Large intestine (tissue), 3 donors: ENCODE measurements at regions not wholly inside any gene's neighbourhood (a gene's known extent, or its start where the extent isn't known, plus 50 kb on each side); places are given as distances from the start of the nearest gene placed in this dataset.
"Not testable (repeated sequence)": the region's sequence is repeated elsewhere in the genome, so short reads cannot be mapped to it uniquely, and the experiment has no call there.

Experiments
- DNase-seq, 2 donors: peaks; one replicate each; pipeline versions ENCODE4 v3.0.0 to v3.0.0-alpha.2; 2013
- H3K27ac ChIP-seq: one replicate; pipeline ENCODE4 v1.5.1; 2013; ENCODE audit warnings: low read length
- H3K27me3 ChIP-seq: 2 replicates; pipeline ENCODE4 v1.6.1; 2013; ENCODE audit warnings: low read length; ENCODE audit not compliant: control insufficient read depth, insufficient read depth
- H3K36me3 ChIP-seq: 2 replicates; pipeline ENCODE4 v1.6.1; 2013; ENCODE audit warnings: low read length; ENCODE audit not compliant: control insufficient read depth, insufficient read depth
- H3K4me1 ChIP-seq: one replicate; pipeline ENCODE4 v1.6.1; 2013; ENCODE audit warnings: low read length; ENCODE audit not compliant: control insufficient read depth, insufficient read depth
- H3K4me3 ChIP-seq: one replicate; pipeline ENCODE4 v1.5.1; 2013; ENCODE audit warnings: low read length
- H3K9me3 ChIP-seq: one replicate; pipeline ENCODE4 v1.6.1; 2013; ENCODE audit warnings: mild to moderate bottlenecking, low read depth, low read length, moderate library complexity; ENCODE audit not compliant: control insufficient read depth
- WGBS: methylation state at CpG from one replicate; pipeline ENCODE4 v1.1.5; 2013; ENCODE audit warnings: low lambda C conversion rate; ENCODE audit not compliant: insufficient coverage; 5-methylcytosine and 5-hydroxymethylcytosine counted together

DNA sequence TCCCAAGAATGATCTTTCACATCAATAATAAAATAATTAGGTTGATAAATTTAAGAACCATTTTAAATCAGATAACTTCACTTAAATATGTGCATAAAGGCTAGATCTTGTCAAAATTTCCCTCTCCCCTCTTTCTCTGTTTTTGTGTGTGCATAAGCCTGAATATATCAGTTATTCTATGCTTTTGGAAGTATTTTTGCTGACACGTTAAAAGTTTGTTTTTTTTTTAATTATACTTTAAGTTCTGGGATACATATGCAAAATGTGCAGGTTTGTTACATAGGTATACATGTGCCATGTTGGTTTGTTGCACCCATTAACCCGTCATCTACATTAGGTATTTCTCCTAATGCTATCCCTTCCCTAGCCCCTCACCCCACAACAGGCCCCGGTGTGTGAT is 391.2 kb downstream of the UTRN start:
- H3K36me3 ChIP-seq, DNase-seq, H3K27me3 ChIP-seq, H3K4me3 ChIP-seq, H3K27ac ChIP-seq, H3K4me1 ChIP-seq: not testable (repeated sequence)
- H3K9me3 ChIP-seq, result peaks cover 26% of the 10 kb centered on the region
- WGBS, result 100% methylated on average over 1 of the region's 3 CpGs

DNA sequence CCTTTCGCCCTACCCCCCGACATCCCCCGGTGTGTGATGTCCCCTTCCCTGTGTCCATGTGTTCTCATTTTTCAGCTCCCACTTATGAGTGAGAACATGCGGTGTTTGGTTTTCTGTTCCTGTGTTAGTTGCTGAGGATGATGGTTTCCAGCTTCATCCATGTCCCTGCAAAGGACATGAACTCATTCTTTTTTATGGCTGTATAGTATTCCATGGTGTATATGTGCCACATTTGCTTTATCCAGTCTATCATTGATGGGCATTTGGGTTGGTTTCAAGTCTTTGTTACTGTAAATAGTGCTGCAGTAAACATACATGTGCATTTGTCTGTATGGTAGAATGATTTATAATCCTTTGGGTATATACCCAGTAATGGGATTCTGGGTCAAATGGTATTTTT is 392.1 kb downstream of the UTRN start:
- WGBS, result no CpG with 5 or more reads among the region's 4 CpGs
- peaks cover 21% of the 10 kb centered on the region for H3K9me3 ChIP-seq
- not testable (repeated sequence) for DNase-seq, H3K36me3 ChIP-seq, H3K4me1 ChIP-seq, H3K4me3 ChIP-seq, H3K27me3 ChIP-seq, H3K27ac ChIP-seq

- no peak for DNase-seq
These were observed 393.7 kb downstream of the UTRN start for GRCh38 chr6:144678844-144679243.

GRCh38 chr6:144681334-144681733 is 396.2 kb downstream of the UTRN start:
- Histone ChIP-seq H3K4me3 (no peak overlapping the region), H3K36me3 (peaks cover 6% of the 10 kb centered on the region), H3K9me3 (peaks cover 4% of the 10 kb centered on the region), H3K27ac (no peak overlapping the region), H3K4me1 (no peaks in the 10 kb centered on the region), H3K27me3 (no peaks in the 10 kb centered on the region)
- DNase-seq, result no peak
- WGBS, result 91% methylated on average over 3 of the region's 3 CpGs

More at GRCh38 chr6:144678844-144679243, 393.7 kb downstream of the UTRN start:
- Histone ChIP-seq H3K27ac (no peak overlapping the region), H3K4me3 (no peak overlapping the region), H3K36me3 (peaks cover 6% of the 10 kb centered on the region), H3K4me1 (no peaks in the 10 kb centered on the region), H3K27me3 (no peaks in the 10 kb centered on the region), H3K9me3 (peaks cover 11% of the 10 kb centered on the region)
- no CpG with 5 or more reads among the region's 1 CpG for WGBS

GRCh38 chr6:144683216-144684070 is 398.3 kb downstream of the UTRN start:
- Histone ChIP-seq H3K36me3 (peaks cover 6% of the 10 kb centered on the region), H3K4me1 (no peaks in the 10 kb centered on the region), H3K27ac (no peak overlapping the region), H3K27me3 (no peaks in the 10 kb centered on the region), H3K9me3 (peaks cover 9% of the 10 kb centered on the region), H3K4me3 (no peak overlapping the region)
- 100% methylated on average over 2 of the region's 6 CpGs for WGBS
- DNase-seq, result no peak

- DNase-seq, result no peak
- peaks cover 6% of the 10 kb centered on the region for H3K36me3 ChIP-seq
- H3K4me3 ChIP-seq, result no peak overlapping the region
- H3K4me1 ChIP-seq, result no peaks in the 10 kb centered on the region
- peaks cover 13% of the 10 kb centered on the region for H3K9me3 ChIP-seq
- H3K27me3 ChIP-seq, result no peaks in the 10 kb centered on the region
- no peak overlapping the region for H3K27ac ChIP-seq
These were observed 403.6 kb downstream of the UTRN start for GRCh38 chr6:144688713-144689112.

DNA sequence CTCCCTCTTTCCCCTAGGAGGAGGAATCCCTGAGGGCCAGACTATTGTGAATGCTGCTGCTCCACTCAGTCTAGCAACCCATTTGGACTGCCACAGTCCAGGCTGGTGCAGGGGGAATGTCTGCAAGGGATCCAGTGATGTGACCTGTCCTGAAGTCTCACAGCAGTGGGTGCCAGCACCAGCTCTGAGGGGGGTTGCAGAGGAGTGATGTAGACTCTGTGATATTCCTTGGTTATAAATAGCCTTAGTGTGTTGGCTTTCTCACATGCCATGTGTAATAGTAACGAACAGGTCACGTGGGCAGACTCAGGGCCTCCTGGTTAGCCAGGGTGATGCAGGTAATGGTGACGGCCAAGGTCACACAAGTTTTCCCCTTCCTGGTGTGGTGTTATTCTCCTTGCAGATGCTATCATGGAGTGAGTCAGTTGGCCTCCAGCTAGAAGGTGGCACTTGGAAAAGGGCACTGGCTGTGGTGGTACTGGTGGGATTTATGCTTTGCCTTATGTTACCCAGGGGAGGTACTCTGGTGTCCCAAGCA is 404.4 kb downstream of the UTRN start:
- DNase-seq, result no peak
- no peak overlapping the region for H3K27ac ChIP-seq
- H3K4me1 ChIP-seq, result no peaks in the 10 kb centered on the region
- H3K36me3 ChIP-seq, result peaks cover 6% of the 10 kb centered on the region
- no peak overlapping the region for H3K4me3 ChIP-seq
- no peaks in the 10 kb centered on the region for H3K27me3 ChIP-seq
- peaks cover 16% of the 10 kb centered on the region for H3K9me3 ChIP-seq
- WGBS, result no CpG with 5 or more reads among the region's 3 CpGs

DNA sequence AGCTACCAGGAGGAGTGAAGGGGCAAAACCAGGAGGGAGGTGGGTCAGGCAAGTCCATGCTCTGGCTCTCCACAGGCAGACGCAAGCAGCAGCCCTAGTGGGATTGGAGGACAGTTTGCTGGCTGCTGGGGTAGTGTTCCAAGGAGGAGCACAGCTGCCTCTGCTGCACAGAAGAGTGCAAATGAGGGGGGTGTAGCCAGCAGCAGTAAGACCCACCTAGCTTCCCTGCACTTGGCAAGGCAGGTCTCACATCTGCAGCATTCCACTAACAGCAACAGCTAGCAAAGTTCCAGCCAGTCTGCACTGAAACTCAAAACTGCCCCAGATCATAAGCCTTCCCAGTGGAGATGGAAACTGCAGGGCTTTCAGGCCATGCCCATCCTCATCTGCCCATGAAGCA is 405.0 kb downstream of the UTRN start:
- Histone ChIP-seq H3K36me3 (peaks cover 6% of the 10 kb centered on the region), H3K4me3 (no peak overlapping the region), H3K9me3 (peaks cover 16% of the 10 kb centered on the region), H3K27ac (no peak overlapping the region), H3K27me3 (no peaks in the 10 kb centered on the region), H3K4me1 (no peaks in the 10 kb centered on the region)
- WGBS, result no CpG with 5 or more reads among the region's 1 CpG
- no peak for DNase-seq

GRCh38 chr6:144690666-144691065 is 405.5 kb downstream of the UTRN start:
- WGBS, result 100% methylated on average over 1 of the region's 4 CpGs
- Histone ChIP-seq H3K27ac (no peak overlapping the region), H3K4me3 (no peak overlapping the region), H3K36me3 (peaks cover 6% of the 10 kb centered on the region), H3K27me3 (no peaks in the 10 kb centered on the region), H3K4me1 (no peaks in the 10 kb centered on the region), H3K9me3 (peaks cover 16% of the 10 kb centered on the region)
- DNase-seq, result no peak

GRCh38 chr6:144692050-144692449 is 406.9 kb downstream of the UTRN start:
- not testable (repeated sequence) for H3K27ac ChIP-seq
- WGBS, result no CpG with 5 or more reads among the region's 1 CpG

More at GRCh38 chr6:144692050-144692449, 406.9 kb downstream of the UTRN start:
- not testable (repeated sequence) for H3K4me3 ChIP-seq, H3K27me3 ChIP-seq, DNase-seq, H3K9me3 ChIP-seq, H3K36me3 ChIP-seq, H3K4me1 ChIP-seq
